OCI-LY3 (cell line): ENCODE measurements at regions not wholly inside any gene's neighbourhood (a gene's known extent, or its start where the extent isn't known, plus 50 kb on each side); places are given as distances from the start of the nearest gene placed in this dataset.

Experiments
- CTCF ChIP-seq: fragments of 200-600, 300-600 bp; sonication (generic); IDR thresholded peaks from 2 replicates; pipeline ENCODE4 v1.5.1; 2014; ENCODE audit warnings: antibody characterized with exemption, low read length, low read depth
- EZH2phosphoT487 ChIP-seq: fragments of 200-600 bp; shearing (Covaris generic); IDR thresholded peaks from 2 replicates; pipeline ENCODE4 v1.6.1; 2018; ENCODE audit warnings: antibody characterized with exemption, mixed run types, low read depth

DNA sequence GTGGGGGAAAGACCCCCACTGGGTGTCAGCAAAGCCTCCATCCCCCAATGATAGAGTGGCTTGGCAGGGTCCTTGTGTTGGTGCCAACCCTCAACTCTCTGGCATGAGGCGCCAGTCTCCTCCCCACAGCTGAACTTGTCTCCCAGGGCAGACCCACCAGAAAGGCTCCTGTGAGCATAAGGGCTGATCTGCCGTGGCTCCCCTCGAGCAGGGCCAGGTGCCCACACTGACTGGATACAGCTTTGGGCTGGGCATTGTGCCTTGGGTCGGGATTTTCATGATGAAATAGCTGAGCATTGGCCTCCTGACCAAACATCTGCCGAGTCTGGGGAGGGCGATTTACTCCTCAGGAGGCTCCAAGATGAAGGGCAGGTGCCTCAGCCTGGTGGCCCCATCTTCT is 68.1 kb upstream of the NPTX2 start:
- TF ChIP-seq CTCF (no peak), EZH2phosphoT487 (no peak)
